ENCODE measurements at regions not wholly inside any gene's neighbourhood (a gene's known extent, or its start where the extent isn't known, plus 50 kb on each side); places are given as distances from the start of the nearest gene placed in this dataset.

DNA sequence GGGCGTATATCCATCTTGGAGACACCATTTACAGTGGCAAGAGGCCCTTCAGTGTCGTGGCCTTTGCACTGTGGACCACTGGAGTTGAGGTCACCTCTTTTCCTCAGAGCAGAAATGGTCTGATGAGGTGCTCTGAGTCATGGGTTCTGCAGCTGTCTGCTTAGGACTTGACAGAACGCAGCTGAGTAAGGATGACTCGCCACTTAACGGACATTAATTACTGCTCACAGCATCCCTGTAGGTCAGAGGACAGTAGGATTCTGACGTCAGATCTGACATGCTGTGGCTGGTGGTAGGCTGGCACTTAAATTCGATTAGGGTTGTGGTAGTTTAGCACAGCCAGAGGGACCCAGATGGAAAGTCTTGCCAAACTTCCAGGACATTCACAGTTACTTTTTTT is 479.4 kb downstream of the DMAC1 start (continued):
- TF ChIP-seq, protein P1, sequence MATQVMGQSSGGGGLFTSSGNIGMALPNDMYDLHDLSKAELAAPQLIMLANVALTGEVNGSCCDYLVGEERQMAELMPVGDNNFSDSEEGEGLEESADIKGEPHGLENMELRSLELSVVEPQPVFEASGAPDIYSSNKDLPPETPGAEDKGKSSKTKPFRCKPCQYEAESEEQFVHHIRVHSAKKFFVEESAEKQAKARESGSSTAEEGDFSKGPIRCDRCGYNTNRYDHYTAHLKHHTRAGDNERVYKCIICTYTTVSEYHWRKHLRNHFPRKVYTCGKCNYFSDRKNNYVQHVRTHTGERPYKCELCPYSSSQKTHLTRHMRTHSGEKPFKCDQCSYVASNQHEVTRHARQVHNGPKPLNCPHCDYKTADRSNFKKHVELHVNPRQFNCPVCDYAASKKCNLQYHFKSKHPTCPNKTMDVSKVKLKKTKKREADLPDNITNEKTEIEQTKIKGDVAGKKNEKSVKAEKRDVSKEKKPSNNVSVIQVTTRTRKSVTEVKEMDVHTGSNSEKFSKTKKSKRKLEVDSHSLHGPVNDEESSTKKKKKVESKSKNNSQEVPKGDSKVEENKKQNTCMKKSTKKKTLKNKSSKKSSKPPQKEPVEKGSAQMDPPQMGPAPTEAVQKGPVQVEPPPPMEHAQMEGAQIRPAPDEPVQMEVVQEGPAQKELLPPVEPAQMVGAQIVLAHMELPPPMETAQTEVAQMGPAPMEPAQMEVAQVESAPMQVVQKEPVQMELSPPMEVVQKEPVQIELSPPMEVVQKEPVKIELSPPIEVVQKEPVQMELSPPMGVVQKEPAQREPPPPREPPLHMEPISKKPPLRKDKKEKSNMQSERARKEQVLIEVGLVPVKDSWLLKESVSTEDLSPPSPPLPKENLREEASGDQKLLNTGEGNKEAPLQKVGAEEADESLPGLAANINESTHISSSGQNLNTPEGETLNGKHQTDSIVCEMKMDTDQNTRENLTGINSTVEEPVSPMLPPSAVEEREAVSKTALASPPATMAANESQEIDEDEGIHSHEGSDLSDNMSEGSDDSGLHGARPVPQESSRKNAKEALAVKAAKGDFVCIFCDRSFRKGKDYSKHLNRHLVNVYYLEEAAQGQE (IDR thresholded peaks at IDR 0.05; ENCODE audit: low read depth, low read length) = no peak
- TF ChIP-seq FOXM1 (IDR thresholded peaks at IDR 0.05; ENCODE audit: low read depth) = no peak
- no peak for TF ChIP-seq NRF1 (IDR thresholded peaks at IDR 0.05; ENCODE audit: low read depth, low read length)
- TF ChIP-seq RFX5 (IDR thresholded peaks at IDR 0.05; ENCODE audit: low read length) = no peak
- peak; percentile 34; the same call in 1 of the 2 replicates for TF ChIP-seq NFIC (IDR thresholded peaks at IDR 0.05; ENCODE audit: borderline replicate concordance)
- TF ChIP-seq MEF2A (IDR thresholded peaks at IDR 0.05; ENCODE audit: borderline replicate concordance, low read depth) = no peak
- TF ChIP-seq MAX (IDR thresholded peaks at IDR 0.05; ENCODE audit: low read depth) = peak; percentile 32; the same call in 1 of the 2 replicates
- TF ChIP-seq RAD21 (IDR thresholded peaks at IDR 0.05; ENCODE audit: low read length) = no peak
- TF ChIP-seq EP300 (IDR thresholded peaks at IDR 0.05; ENCODE audit: borderline replicate concordance in 1 of 2, low read depth in 1 of 2, low read length in 1 of 2) = peak; percentile 36 to 89; a peak in 2 of 4 replicates
- TF ChIP-seq USF1 (IDR thresholded peaks at IDR 0.05; ENCODE audit: borderline replicate concordance, low read depth) = no peak
- no peak for TF ChIP-seq CHD2 (IDR thresholded peaks at IDR 0.05; ENCODE audit: low read length, partially characterized antibody)
- TF ChIP-seq, protein P2, sequence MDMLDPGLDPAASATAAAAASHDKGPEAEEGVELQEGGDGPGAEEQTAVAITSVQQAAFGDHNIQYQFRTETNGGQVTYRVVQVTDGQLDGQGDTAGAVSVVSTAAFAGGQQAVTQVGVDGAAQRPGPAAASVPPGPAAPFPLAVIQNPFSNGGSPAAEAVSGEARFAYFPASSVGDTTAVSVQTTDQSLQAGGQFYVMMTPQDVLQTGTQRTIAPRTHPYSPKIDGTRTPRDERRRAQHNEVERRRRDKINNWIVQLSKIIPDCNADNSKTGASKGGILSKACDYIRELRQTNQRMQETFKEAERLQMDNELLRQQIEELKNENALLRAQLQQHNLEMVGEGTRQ (IDR thresholded peaks at IDR 0.05; ENCODE audit: borderline replicate concordance, low read depth, low read length) = no peak
- TF ChIP-seq SMC3 (IDR thresholded peaks at IDR 0.05; ENCODE audit: low read depth, low read length) = no peak
- no peak for TF ChIP-seq TAF1 (IDR thresholded peaks at IDR 0.05; ENCODE audit: borderline replicate concordance, low read depth, low read length)
- TF ChIP-seq PBX3 (IDR thresholded peaks at IDR 0.05) = peak; percentile 93
- TF ChIP-seq, protein P3, sequence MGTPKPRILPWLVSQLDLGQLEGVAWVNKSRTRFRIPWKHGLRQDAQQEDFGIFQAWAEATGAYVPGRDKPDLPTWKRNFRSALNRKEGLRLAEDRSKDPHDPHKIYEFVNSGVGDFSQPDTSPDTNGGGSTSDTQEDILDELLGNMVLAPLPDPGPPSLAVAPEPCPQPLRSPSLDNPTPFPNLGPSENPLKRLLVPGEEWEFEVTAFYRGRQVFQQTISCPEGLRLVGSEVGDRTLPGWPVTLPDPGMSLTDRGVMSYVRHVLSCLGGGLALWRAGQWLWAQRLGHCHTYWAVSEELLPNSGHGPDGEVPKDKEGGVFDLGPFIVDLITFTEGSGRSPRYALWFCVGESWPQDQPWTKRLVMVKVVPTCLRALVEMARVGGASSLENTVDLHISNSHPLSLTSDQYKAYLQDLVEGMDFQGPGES (IDR thresholded peaks at IDR 0.05; ENCODE audit: low read depth, low read length) = no peak
- no peak for TF ChIP-seq RCOR1 (IDR thresholded peaks at IDR 0.05; ENCODE audit: low read length)
- peak; percentile 86 for TF ChIP-seq JUND (IDR thresholded peaks at IDR 0.05)
- no peak for TF ChIP-seq EZH2phosphoT487 (IDR thresholded peaks at IDR 0.05; ENCODE audit: borderline replicate concordance, low read depth)
- peak; percentile 89 for TF ChIP-seq FOSL2 (IDR thresholded peaks at IDR 0.05; ENCODE audit: borderline replicate concordance, low read depth)
- TF ChIP-seq, protein P4, sequence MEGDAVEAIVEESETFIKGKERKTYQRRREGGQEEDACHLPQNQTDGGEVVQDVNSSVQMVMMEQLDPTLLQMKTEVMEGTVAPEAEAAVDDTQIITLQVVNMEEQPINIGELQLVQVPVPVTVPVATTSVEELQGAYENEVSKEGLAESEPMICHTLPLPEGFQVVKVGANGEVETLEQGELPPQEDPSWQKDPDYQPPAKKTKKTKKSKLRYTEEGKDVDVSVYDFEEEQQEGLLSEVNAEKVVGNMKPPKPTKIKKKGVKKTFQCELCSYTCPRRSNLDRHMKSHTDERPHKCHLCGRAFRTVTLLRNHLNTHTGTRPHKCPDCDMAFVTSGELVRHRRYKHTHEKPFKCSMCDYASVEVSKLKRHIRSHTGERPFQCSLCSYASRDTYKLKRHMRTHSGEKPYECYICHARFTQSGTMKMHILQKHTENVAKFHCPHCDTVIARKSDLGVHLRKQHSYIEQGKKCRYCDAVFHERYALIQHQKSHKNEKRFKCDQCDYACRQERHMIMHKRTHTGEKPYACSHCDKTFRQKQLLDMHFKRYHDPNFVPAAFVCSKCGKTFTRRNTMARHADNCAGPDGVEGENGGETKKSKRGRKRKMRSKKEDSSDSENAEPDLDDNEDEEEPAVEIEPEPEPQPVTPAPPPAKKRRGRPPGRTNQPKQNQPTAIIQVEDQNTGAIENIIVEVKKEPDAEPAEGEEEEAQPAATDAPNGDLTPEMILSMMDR (IDR thresholded peaks at IDR 0.05) = no peak
- peak; percentile 96 for TF ChIP-seq TCF12 (IDR thresholded peaks at IDR 0.05)
- TF ChIP-seq GATA2 (CRISPR knock-in tag; IDR thresholded peaks at IDR 0.05) = no peak
- peak; percentile 39; the same call in 1 of the 2 replicates for TF ChIP-seq RXRA (IDR thresholded peaks at IDR 0.05; ENCODE audit: borderline replicate concordance, low read depth)
- no peak for TF ChIP-seq FOXJ3 (CRISPR knock-in tag; IDR thresholded peaks at IDR 0.05)

Measured in SK-N-SH (cell line).